ENCODE measurements at regions not wholly inside any gene's neighbourhood (a gene's known extent, or its start where the extent isn't known, plus 50 kb on each side); places are given as distances from the start of the nearest gene placed in this dataset.

- no peak for DNase-seq (ENCODE audit: low read depth)
- TF ChIP-seq, protein P1, sequence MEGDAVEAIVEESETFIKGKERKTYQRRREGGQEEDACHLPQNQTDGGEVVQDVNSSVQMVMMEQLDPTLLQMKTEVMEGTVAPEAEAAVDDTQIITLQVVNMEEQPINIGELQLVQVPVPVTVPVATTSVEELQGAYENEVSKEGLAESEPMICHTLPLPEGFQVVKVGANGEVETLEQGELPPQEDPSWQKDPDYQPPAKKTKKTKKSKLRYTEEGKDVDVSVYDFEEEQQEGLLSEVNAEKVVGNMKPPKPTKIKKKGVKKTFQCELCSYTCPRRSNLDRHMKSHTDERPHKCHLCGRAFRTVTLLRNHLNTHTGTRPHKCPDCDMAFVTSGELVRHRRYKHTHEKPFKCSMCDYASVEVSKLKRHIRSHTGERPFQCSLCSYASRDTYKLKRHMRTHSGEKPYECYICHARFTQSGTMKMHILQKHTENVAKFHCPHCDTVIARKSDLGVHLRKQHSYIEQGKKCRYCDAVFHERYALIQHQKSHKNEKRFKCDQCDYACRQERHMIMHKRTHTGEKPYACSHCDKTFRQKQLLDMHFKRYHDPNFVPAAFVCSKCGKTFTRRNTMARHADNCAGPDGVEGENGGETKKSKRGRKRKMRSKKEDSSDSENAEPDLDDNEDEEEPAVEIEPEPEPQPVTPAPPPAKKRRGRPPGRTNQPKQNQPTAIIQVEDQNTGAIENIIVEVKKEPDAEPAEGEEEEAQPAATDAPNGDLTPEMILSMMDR (conservative IDR thresholded peaks at IDR 0.05; ENCODE audit: control insufficient read depth, insufficient read depth, low read depth, low read length) = no peak
- H3K4me3 ChIP-seq (ENCODE audit: control insufficient read depth, low read depth, low read length) = no peak overlapping the region
These were observed 190.8 kb upstream of the AJAP1 start for GRCh38 chr1:4463631-4464030.

DNA sequence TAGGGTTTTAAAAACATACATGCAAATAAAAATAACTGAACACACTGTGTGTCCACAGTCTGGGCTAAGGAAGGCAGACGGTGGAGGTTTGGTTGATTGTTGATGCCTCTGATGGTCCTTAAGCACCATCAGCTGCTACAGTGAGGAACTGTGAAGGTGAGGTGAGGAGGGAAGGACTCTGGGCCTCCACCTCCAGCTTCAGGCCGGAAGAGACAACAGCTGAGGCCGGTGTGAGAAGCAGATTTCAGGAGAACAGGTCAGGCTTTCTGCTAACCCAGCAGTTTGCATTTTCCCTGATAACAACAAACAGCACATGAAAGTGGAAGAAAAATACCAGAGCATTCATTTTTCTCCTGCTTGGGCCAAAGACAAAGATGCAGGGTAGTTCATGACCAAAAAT lies 189.9 kb upstream of the AJAP1 start:
- no peak for DNase-seq (ENCODE audit: low read depth)
- TF ChIP-seq, protein P1 (conservative IDR thresholded peaks at IDR 0.05; ENCODE audit: control insufficient read depth, insufficient read depth, low read depth, low read length) = no peak
- no peak overlapping the region for H3K4me3 ChIP-seq (ENCODE audit: control insufficient read depth, low read depth, low read length)

- no peak overlapping the region for H3K4me3 ChIP-seq (ENCODE audit: control insufficient read depth, low read depth, low read length)
- TF ChIP-seq, protein P1 (conservative IDR thresholded peaks at IDR 0.05; ENCODE audit: control insufficient read depth, insufficient read depth, low read depth, low read length) = no peak
- no peak for DNase-seq (ENCODE audit: low read depth)
These were observed 187.2 kb upstream of the AJAP1 start for GRCh38 chr1:4467241-4467640.

GRCh38 chr1:4468386-4468785 lies 186.0 kb upstream of the AJAP1 start:
- TF ChIP-seq, protein P1 (conservative IDR thresholded peaks at IDR 0.05; ENCODE audit: control insufficient read depth, insufficient read depth, low read depth, low read length) = no peak
- no peak for DNase-seq (ENCODE audit: low read depth)
- H3K4me3 ChIP-seq (ENCODE audit: control insufficient read depth, low read depth, low read length) = no peak overlapping the region

DNA sequence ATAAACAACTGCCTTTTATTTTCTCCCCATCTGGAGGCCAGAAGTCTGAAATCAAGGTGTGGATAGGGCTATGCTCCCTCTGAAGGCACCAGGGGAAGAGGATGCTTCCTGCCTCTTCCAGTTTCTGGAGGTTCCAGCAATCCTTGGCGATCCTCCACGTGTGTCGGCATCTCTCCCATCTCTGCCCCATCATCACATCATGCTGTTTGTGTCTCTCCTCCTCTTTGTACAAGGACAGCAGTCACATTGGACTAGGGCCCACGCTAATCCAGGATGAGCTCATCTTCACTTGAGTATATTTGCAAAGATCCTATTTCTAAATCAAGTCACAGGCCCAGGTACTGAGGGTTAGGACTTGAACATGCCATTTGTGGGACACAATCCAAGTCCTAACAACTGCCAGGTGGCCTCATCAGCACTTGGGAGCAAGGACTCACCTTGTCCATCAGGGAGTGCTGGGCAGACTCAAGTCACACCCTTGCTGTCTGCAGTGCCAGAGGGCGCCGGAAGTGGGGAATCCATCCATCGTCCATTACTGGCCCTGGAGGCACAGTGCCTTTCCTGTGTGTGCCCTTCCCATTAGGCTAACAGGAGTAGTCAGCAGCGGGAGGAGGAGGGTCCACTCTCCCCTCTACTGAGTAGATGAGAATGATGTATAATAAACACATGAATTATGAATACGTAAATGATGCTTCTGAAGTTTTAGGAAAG lies 185.4 kb upstream of the AJAP1 start:
- H3K4me3 ChIP-seq (ENCODE audit: control insufficient read depth, low read depth, low read length) = no peak overlapping the region
- DNase-seq (ENCODE audit: low read depth) = no peak
- TF ChIP-seq, protein P1 (conservative IDR thresholded peaks at IDR 0.05; ENCODE audit: control insufficient read depth, insufficient read depth, low read depth, low read length) = no peak

- H3K4me3 ChIP-seq (ENCODE audit: control insufficient read depth, low read depth, low read length) = no peak overlapping the region
- DNase-seq (ENCODE audit: low read depth) = no peak
- TF ChIP-seq, protein P1 (conservative IDR thresholded peaks at IDR 0.05; ENCODE audit: control insufficient read depth, insufficient read depth, low read depth, low read length) = no peak
These were observed 178.0 kb upstream of the AJAP1 start for GRCh38 chr1:4476394-4476793.
